HUES64 (cell line): ENCODE measurements at regions not wholly inside any gene's neighbourhood (a gene's known extent, or its start where the extent isn't known, plus 50 kb on each side); places are given as distances from the start of the nearest gene placed in this dataset.

ENCODE experiments used
- H3K27ac ChIP-seq: 2 replicates; pipeline ENCODE4 v1.7.0; 2013; ENCODE audit warnings: low read depth, low read length, inconsistent platforms
- H3K27me3 ChIP-seq: 2 replicates; pipeline ENCODE4 v1.6.1; 2013; ENCODE audit warnings: mild to moderate bottlenecking, low read length; ENCODE audit not compliant: insufficient read depth
- H3K36me3 ChIP-seq: 2 replicates; pipeline ENCODE4 v1.6.1; 2013; ENCODE audit warnings: mild to moderate bottlenecking, low read length; ENCODE audit not compliant: insufficient read depth
- H3K4me1 ChIP-seq: 2 replicates; pipeline ENCODE4 v1.6.1; 2013; ENCODE audit warnings: mild to moderate bottlenecking, low read length, moderate library complexity; ENCODE audit not compliant: insufficient read depth
- H3K4me3 ChIP-seq: 2 replicates; pipeline ENCODE4 v1.5.1; 2013; ENCODE audit warnings: mild to moderate bottlenecking, low read length, moderate library complexity
- H3K9ac ChIP-seq: 2 replicates; pipeline ENCODE4 v1.6.1; 2013; ENCODE audit warnings: mild to moderate bottlenecking, low read depth, low read length
- H3K9me3 ChIP-seq: 2 replicates; pipeline ENCODE4 v1.6.1; 2013; ENCODE audit warnings: low read depth, low read length; ENCODE audit not compliant: insufficient read depth
- WGBS: fragments of 150-250, 120-280 bp; methylation state at CpG from one replicate; pipeline ENCODE4 v1.1.7; 2013; ENCODE audit warnings: missing lambda C conversion rate; 5-methylcytosine and 5-hydroxymethylcytosine counted together

DNA sequence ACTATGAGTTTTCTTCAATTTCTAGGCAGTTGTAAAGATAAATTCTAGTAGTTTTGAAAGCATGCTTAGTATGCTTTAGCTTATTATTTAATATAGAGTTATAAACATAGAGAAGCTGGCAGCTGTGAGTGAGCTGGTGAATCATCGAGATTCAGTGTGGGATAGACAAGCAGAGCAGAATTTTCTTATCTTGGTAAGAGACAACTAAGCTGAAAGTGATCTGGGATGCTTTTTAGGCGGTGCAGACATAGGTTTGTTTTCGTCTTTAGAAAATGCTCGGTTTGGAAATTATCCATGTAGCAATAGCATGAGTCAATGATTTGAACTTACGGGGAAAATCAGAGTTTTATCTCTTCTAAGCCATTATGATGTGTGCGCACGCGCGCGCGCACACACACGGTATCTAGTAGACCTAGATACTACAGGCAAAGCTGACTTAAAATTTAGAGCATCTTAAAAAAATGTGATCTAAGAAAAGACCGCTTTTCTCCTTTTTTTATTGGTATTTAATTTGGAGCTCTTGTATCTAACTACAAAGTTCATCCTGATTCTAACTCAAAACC lies 128.3 kb upstream of the MAP3K7 start:
- Histone ChIP-seq H3K9me3 (no peaks in the 10 kb centered on the region), H3K4me3 (no peak overlapping the region), H3K36me3 (no peaks in the 10 kb centered on the region), H3K27ac (no peak overlapping the region), H3K27me3 (no peaks in the 10 kb centered on the region), H3K9ac (no peak overlapping the region), H3K4me1 (no peaks in the 10 kb centered on the region; the same call in 1 of the 2 replicates)
- WGBS, result 90% methylated on average over 13 of the region's 13 CpGs

DNA sequence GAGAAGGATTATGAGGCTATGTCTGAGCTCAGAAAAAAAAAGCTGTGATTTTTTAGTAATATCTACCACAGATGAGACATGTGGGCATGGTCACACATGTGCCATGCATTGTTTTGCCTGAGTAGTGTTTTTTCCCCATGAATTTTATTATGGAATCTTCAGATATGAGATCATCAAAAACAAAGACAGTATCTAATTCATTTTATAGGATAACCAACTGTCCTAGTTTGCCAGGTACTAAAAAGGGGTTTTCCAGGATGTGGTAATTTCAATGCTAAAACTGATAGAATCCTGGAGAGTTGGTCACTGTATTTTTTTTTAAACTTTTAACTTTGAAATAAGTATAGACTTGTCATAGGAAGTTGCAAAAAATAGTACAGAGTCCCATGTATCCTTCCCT lies 127.4 kb upstream of the MAP3K7 start:
- Histone ChIP-seq H3K9me3 (no peaks in the 10 kb centered on the region), H3K27ac (no peak overlapping the region), H3K4me3 (no peak overlapping the region), H3K4me1 (no peaks in the 10 kb centered on the region), H3K27me3 (no peaks in the 10 kb centered on the region), H3K9ac (no peak overlapping the region), H3K36me3 (no peaks in the 10 kb centered on the region)

DNA sequence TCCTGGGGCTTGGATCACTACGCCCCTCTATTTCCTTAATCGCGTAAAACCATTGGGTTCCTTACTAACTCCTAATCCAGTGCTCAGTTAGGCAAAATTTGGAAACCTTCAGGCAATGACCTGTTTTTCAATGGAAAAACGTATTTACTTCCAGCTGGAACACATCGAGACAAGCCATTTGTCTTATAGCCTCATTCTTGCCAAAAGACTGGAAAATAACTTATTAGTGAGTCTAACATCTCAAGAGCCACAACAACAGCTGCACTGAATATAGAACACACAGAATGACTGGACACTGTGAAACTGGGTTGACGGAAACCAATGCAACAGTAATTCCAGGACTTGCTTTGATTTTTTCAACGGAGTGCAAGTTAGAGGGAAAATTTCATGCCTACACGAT lies 125.2 kb upstream of the MAP3K7 start:
- no peak overlapping the region for H3K4me3 ChIP-seq
- peaks cover 10% of the 10 kb centered on the region for H3K4me1 ChIP-seq
- 94% methylated on average over 8 of the region's 8 CpGs for WGBS
- H3K27me3 ChIP-seq, result no peaks in the 10 kb centered on the region
- H3K27ac ChIP-seq, result no peak overlapping the region
- H3K36me3 ChIP-seq, result no peaks in the 10 kb centered on the region
- no peaks in the 10 kb centered on the region for H3K9me3 ChIP-seq
- H3K9ac ChIP-seq, result no peak overlapping the region

DNA sequence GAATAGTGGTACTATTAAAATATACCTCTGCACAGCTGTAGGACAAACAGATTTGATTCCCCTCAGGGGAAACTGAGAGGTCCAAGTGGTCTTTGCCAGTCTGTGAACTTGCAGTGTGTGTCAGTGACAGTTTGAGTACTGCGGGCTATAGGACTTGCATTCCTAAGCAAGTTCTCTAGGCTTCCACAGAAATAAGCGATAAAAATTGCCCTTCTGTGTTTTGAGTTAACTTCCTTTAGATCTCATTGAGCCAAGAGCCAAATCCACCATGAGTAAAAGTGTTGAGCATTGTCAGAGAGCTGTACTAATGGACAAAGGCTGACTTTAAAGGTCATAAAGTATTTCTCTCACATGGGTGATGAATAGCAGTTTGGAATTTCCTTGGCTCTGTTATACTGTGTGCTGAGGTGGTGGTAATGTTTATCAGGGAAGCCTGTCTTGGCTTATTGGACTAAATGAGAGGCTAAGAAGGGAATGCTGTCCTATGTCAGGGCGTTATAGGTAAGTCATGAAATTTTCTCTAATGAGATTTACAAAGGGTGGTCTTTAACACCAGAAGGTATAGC lies 122.6 kb upstream of the MAP3K7 start:
- H3K4me1 ChIP-seq, result peaks cover 10% of the 10 kb centered on the region
- no peaks in the 10 kb centered on the region for H3K9me3 ChIP-seq
- no peaks in the 10 kb centered on the region for H3K27me3 ChIP-seq
- 94% methylated on average over 3 of the region's 3 CpGs for WGBS
- H3K4me3 ChIP-seq, result no peak overlapping the region
- H3K27ac ChIP-seq, result no peak overlapping the region
- H3K9ac ChIP-seq, result no peak overlapping the region
- H3K36me3 ChIP-seq, result no peaks in the 10 kb centered on the region

DNA sequence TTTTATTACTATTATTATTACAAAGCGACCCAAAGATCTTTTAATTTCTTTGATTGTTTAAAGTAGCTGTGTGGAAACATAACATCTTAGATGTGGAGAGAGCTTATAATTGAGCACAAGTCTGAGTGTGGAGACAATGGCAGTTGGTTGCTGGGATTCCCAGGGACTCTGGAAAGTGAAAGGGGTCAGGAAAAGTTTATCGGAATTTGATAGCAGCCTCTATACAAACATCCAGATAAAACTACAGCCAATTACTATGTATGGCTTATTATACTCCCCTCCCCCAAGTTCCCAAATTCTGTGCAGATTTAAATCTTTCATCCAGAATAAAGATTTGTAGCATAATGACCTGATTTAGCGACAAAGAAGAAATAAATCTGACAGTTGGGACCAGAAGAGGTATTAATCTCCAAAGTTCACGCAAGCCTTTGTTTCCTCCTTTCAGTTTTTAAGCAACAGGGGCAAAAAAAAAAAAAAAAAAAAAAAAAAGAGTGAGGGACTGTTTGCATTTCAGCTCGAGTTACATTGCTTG lies 121.4 kb upstream of the MAP3K7 start:
- no peaks in the 10 kb centered on the region for H3K36me3 ChIP-seq
- 88% methylated on average over 5 of the region's 5 CpGs for whole genome bisulfite sequencing
- H3K27ac ChIP-seq, result no peak overlapping the region

DNA sequence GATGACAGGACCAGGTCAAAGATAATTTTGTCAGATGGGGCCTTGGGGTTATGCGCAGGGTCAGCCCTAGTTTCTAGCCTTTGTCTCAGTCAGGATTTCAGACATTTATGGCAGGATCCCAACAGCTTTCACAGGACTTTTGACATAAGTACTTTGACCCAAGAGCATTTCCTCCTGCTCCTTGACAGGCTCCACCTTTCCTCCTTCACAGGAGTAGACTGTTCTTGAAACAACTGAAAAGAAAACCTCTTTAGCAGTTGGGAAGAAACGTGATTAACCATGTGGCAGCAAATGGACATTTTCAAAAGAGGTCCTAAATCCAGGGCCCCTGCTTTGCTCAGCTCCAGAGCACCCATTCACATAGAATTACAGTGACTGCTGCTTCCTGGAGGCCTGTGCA lies 120.4 kb upstream of the MAP3K7 start:
- WGBS, result 93% methylated on average over 2 of the region's 2 CpGs
- H3K27ac ChIP-seq, result no peak overlapping the region
- H3K9ac ChIP-seq, result no peak overlapping the region
- H3K9me3 ChIP-seq, result no peaks in the 10 kb centered on the region
- no peaks in the 10 kb centered on the region for H3K36me3 ChIP-seq
- H3K4me3 ChIP-seq, result no peak overlapping the region
- H3K27me3 ChIP-seq, result no peaks in the 10 kb centered on the region
- H3K4me1 ChIP-seq, result peaks cover 10% of the 10 kb centered on the region

More for the DNA sequence above, 121.4 kb upstream of the MAP3K7 start:
- no peak overlapping the region for H3K4me3 ChIP-seq
- H3K9me3 ChIP-seq, result no peaks in the 10 kb centered on the region
- no peaks in the 10 kb centered on the region for H3K27me3 ChIP-seq
- no peak overlapping the region for H3K9ac ChIP-seq
- H3K4me1 ChIP-seq, result peaks cover 10% of the 10 kb centered on the region

DNA sequence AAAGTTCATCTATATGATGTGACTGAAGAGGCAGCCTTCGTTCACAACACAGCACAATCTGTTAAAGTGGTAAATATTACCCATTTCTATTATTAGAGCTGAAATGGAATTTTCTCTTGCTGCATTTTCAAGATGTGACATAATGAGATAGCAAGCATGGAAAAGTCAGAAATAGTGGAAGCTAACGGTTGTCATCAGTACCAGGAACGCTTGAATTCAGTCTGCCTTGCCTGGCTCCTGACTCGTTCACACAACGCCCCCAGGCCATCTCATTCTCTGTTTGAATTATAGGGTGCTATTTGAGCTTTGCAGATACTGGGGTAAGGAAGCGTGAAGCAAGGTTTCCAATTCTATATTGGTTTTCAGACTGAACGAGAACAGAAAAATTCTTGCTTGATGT lies 116.5 kb upstream of the MAP3K7 start:
- Histone ChIP-seq H3K27me3 (no peaks in the 10 kb centered on the region), H3K4me3 (no peak overlapping the region), H3K9me3 (no peaks in the 10 kb centered on the region), H3K27ac (no peak overlapping the region), H3K36me3 (no peaks in the 10 kb centered on the region), H3K4me1 (peaks cover 14% of the 10 kb centered on the region), H3K9ac (no peak overlapping the region)
- WGBS, result 85% methylated on average over 6 of the region's 7 CpGs

DNA sequence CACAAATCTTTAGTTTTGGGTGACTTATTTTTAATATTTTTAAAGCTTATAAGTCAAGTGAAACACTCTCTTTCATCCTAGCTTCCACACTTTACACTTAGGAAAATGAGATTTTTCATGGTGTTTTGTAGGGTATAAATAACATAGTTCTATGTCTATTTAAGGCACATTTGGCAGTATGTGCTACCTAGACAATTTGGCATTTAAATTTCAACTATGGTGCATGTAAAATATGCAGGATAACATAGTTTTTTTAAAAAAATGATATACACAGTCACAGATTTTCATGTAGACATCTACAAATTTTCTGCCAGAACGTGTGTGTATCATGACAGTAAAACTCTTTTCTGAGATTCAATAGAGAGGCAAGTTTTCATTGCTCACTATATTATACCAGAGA lies 115.1 kb upstream of the MAP3K7 start:
- WGBS, result 90% methylated on average over 1 of the region's 1 CpG
- no peaks in the 10 kb centered on the region for H3K36me3 ChIP-seq
- H3K27ac ChIP-seq, result no peak overlapping the region
- H3K9me3 ChIP-seq, result no peaks in the 10 kb centered on the region
- H3K27me3 ChIP-seq, result no peaks in the 10 kb centered on the region
- H3K4me3 ChIP-seq, result no peak overlapping the region
- no peak overlapping the region for H3K9ac ChIP-seq
- H3K4me1 ChIP-seq, result peaks cover 10% of the 10 kb centered on the region; the same call in 1 of the 2 replicates

DNA sequence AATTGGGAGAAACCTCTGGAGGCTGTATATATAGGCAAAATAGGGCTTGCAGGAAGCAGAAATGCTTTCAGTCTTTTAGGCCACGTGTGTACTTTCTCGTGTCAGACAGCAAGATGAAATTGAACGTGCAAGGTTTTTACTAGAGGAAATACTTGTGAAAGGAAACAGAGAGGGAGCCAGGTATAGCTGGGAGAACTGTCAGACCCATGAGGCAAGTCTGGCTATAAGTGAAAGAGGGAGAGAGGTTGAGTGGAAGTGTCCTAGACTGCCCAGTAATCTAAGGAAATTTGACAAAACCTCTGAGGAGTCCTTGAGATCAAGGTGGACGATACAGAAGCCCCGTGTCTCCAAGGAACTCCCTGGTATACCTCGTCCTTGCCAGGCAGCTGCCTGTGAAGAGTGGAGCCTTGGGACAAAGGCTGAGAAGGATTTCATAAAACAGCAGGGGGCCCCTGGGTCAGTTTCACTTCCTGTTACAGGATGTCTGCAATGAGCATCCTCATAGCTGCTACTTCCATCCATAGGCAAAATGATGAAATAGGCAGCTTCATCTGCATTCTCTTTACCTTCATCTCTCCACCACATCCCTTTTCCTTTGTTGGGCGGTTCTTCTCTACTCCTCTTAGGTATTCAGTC lies 114.4 kb upstream of the MAP3K7 start:
- Histone ChIP-seq H3K9ac (no peak overlapping the region), H3K4me3 (no peak overlapping the region), H3K27me3 (no peaks in the 10 kb centered on the region), H3K27ac (no peak overlapping the region), H3K36me3 (no peaks in the 10 kb centered on the region), H3K9me3 (no peaks in the 10 kb centered on the region), H3K4me1 (peaks cover 10% of the 10 kb centered on the region; the same call in 1 of the 2 replicates)
- WGBS, result 78% methylated on average over 7 of the region's 7 CpGs

DNA sequence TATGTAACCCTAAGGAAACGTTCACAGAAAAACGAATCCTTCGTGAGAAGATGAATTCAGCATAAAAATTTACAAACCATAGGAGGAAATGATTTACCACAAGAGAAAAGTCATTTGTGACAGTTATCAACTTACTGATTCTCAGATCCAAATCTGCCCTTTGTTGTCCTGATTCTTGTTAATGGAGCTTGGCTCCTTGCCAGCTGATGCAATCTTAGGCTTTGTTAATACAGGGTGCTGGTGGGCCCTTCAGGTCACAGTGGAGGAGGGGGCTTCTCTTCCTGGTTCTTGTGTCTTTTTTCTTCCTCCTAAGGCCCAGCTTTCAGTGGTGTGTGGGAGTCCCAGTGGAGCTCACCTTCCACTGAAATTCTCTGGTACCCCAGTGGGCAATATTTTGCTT lies 108.4 kb upstream of the MAP3K7 start:
- Histone ChIP-seq H3K4me3 (no peak overlapping the region), H3K9me3 (0 out of 2 replicates have a peak, but pooled peaks cover 5% of the 10 kb centered on the region), H3K27ac (no peak overlapping the region), H3K36me3 (no peaks in the 10 kb centered on the region), H3K27me3 (no peaks in the 10 kb centered on the region), H3K9ac (no peak overlapping the region), H3K4me1 (no peaks in the 10 kb centered on the region; the same call in 1 of the 2 replicates)
- WGBS, result 100% methylated on average over 2 of the region's 3 CpGs

DNA sequence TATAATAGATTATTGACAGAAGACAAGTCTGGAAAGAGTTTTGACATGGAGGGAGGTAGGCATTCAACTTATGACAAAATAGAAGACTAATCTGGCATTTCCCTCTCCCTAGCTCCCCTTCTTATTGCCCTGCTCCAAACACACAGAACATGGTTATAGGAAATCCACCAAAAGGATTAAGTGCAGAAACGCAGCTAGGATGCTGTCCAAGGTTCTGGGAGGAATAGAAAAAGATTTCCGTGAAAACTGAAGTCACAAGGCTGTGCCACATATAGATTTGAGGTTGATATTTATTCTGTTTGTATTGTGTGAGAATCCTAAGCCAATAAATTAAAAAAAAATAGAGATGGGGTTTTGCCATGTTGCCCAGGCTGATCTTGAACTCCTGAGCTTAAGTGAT lies 107.9 kb upstream of the MAP3K7 start:
- Histone ChIP-seq H3K9me3 (0 out of 2 replicates have a peak, but pooled peaks cover 5% of the 10 kb centered on the region), H3K36me3 (no peaks in the 10 kb centered on the region), H3K4me3 (no peak overlapping the region), H3K4me1 (no peaks in the 10 kb centered on the region; the same call in 1 of the 2 replicates), H3K27me3 (no peaks in the 10 kb centered on the region), H3K9ac (no peak overlapping the region), H3K27ac (no peak overlapping the region)
- WGBS, result 87% methylated on average over 2 of the region's 2 CpGs
